Stimulated activated naive CD4-positive, alpha-beta T cell (primary cell): ENCODE measurements at regions not wholly inside any gene's neighbourhood (a gene's known extent, or its start where the extent isn't known, plus 50 kb on each side); places are given as distances from the start of the nearest gene placed in this dataset.
"Not testable (repeated sequence)": the region's sequence is repeated elsewhere in the genome, so short reads cannot be mapped to it uniquely, and the experiment has no call there.

Experiments used
- DNase-seq, 6 experiments: peaks; one replicate each; lab custom pipeline; 2025; lab: John Stamatoyannopoulos, UW

DNA sequence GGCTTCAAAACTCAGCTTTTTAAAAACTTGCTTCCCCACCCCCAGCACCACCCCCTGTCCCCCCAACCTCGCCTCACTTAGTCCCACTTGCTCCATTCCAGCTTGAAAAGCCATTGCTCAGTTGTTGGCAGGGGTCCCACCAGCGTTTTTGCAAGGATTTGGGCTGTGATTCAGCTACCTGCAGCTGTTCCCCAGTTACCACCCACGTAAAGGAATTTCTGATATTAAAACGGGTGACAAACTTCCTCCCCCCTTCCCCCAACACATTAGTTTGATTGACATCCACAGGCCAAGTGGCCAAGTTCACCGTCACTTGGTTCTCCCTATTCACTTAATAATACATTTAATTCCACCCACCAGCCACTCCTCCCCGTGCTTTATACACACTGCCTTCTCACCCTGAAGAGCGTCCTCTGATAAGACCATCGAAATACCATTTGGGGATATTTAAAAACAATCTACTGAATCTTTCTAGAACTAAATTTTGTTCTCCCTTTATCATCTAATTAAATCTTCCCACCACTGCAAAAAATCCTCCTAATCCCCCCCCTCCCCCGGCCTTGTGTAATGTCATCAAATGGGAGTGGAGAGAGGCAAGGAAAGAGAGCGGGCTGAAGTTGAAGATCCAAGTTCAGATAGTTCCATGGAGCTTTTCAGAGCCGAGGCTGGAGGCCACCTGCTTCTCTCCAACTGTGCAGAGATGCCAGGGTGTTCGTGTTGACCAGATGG lies 55.1 kb downstream of the SOX9 start:
- no peak for DNase-seq

DNA sequence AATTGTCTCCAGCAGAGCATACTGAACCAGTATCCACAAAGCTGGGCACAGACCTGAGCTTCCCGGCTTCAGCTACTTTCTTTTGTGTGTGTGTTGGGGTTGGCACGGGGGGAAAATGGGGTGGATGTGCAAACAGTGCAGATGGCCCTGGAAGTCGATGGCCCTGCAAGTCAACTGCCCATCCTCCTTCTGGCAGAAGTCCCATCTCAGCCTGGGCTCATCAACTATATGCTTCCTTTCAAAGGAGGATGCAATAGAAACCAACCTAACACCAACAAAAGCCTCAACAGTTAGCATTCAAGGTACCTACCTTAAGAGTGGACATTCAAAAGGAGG lies 55.7 kb downstream of the SOX9 start:
- no peak for DNase-seq

DNA sequence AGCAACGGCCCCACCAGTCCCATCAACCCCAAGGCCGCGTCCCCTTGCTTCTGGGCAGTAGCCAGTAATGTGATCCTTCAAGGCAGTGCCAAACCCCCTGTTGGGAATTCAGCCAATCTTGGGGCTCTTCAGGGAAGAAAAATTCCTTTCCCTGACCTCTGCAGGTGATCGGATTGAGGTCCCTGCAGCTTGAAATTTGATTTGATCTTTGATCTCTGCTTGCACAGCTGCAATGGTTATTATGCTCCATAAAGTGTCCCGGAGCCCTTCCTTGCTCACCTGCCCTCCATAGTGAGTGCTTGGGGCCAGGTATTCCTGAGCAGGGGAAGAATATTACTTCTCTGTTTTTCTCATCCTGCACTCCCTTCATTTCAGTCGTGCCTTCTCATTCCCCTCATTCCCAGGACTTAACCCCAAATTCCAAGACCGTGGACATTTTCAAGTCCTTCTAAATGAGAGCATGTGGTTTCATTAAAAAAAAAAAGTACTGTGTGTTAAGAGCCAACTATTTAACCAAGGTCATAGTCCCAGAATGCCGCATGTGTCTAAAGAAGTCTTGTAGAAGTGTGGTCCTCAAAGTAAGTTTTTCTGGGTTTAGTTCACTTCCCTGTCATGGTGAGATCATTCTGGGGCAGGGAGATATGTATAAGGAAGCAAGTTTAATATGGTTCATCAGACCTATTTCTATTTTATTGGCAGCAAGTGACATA lies 56.3 kb downstream of the SOX9 start:
- no peak for DNase-seq

DNA sequence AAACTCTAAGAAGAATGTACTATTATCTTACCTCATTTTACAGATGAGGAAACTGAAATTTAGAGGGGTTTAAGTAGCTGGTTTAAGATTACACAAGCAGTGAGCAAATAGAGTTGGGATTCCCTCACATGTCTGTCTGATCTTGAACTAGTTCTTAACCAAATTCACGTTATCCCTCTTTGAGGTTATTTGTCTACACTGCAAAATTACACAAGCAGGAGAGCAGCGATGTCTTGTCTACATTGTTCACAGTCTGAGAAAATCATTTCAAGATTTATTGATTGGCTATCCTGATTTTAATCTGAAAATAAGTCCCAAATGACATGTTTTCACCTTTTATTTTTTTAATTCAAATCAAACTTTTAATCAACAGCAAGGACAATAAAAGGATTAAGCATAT lies 56.9 kb downstream of the SOX9 start:
- no peak for DNase-seq

DNA sequence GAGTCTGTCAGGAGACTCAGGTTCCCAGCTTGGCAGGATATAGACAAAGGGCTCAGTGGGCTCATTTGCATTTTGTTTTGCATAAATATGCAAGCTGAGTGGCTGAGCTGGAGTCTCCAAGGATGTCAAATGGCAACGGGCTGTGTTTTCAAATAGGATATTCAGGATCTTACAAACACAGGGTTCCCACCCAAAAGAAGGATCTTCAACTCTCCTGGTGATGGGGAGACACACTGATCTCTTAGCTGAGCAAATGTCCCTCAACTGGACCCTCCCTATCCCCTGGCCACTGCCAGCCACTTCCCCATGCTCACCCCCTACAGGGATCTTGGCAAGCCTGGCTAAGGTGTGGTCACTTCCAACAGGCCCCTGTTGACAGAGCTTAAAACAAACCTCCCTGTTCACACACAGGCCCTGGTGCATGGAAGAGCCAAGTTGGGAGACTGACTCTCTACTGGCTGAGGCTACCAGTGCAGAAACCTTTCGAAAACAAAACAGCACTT lies 61.6 kb downstream of the SOX9 start:
- no peak for DNase-seq

DNA sequence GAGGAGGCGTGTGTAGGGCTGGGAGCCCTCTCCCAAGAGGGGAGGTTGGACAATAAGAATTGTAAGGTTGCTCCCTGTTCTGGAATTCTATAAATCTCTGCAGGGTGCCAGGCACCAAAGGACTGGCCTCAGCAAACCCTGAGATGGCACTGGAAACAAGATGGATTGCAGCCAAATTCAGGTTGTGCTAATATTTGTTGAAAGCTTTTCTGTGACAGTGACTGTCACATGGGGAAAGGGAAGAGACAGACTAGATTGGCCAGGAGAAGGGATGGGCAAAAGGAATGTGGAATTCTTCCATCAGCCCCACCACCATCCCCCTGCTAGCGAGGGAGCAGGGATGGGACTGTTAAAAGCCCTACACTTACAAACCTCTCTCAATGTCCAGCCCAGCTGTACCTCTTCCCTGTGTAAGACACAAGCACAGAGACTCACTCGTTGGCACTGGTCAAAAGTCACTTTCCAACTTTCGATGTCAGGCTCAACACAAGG lies 62.4 kb downstream of the SOX9 start:
- no peak for DNase-seq

DNA sequence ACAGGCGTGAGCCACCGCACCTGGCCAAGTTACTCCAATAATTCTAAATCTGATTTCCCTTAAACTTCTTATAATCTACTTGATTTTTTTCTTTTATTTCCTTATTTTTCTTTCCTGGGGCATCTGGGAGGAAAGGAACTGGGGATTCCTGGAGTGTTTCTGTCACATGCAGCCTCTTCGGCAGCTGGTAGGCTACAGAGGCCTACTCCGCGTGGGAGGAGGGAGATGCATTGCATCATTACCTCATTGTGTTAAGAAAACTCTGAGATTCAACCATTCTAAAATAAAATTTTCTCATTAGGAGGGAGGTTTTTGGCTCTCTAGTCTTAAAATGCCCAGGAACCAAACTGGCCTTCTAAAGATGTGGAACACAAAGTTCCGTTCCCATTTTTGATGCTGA lies 64.0 kb downstream of the SOX9 start:
- DNase-seq = no peak

DNA sequence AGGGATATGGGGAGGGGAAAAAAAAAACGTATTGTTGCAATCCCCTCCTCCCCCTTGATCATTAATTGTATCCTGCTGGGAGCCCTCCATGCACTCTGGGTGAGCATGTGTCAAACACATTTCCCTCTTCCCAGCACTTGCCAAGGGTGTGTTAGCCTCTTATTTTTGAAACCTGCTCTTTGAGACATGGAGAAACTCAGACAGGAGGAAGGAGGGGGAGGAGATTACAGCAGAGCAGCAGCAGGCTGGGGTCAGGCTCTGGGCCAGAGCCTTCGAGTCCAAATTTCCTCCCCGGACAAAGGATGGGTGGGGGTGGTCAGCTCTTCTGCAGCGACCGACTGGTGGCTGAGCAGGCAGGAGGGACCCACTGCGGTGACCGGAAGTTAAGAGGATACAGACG lies 64.7 kb downstream of the SOX9 start:
- no peak for DNase-seq

DNA sequence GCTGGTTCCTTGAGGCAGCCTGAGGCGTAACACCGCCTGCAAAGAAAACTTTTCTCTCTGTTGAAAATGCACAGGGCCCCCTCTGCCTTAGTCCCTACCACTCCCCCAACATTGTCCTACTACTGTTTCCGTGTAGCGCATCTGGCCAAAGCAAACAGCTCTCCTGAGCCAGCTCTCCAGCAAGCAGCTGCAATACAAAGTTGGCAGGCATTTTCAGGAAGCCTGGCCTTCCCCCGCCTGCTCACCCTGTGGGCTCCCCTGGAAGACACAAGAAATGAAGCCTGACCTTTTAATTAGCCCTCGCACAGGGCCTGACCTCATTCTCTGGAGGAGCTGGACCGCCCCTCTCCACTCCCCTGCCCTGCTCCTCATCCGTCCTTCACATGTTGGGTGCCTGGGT lies 66.7 kb downstream of the SOX9 start:
- no peak for DNase-seq

DNA sequence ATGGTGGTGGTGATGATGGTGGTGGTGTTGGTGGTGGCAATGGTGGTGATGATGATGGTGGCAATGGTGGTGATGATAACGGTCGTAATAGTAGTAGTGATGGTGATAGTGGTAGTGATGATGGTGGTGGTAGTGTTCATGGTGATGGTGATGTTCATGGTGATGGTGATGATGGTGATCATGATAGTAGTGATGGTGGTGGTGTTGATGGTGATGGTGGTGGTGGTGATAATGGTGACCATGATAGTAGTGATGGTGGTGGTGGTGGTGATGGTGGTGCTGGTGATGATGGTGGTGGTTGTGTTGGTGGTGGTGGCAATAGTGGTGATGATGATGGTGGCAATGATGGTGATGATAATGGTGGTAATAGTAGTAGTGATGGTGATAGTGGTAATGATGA lies 68.0 kb downstream of the SOX9 start:
- no peak for DNase-seq

DNA sequence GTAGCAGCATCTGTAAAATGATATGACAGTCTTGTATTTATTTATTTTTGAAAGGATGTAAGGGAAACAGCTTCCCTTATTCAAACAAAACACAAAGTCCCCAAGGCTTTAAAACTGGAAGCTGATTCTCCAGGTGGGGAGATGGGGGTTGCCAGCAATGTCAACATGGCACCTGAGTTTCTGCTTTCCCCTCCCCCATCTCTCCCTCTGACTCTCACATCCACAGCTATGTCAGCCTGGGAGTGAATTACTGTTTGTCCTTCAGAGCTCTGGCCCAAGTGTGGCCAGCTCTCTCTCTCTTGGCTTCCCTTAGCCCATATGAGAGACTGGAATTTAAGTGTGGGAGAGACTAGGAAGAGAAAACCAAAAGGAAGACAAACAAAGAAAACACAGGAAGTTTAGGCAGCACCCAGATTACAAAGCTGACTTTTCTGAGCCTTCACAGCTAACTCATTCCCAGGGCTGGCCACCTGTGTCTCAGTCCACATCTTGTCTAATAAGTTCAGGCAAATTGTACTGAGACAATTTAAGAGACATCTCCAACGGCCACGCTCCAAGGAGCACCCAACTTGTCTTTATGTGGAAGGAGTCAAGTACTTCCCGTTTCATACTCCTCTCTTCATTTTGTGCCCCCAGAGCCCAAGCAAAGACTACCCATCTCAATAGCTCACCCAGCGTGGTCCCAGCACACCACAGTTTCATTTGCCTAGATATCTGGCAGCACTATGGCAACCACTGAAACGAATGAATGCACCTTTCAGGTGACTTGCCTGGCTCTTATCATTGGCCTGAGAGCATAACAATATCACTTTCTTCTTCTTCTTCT lies 69.2 kb downstream of the SOX9 start:
- no peak for DNase-seq

DNA sequence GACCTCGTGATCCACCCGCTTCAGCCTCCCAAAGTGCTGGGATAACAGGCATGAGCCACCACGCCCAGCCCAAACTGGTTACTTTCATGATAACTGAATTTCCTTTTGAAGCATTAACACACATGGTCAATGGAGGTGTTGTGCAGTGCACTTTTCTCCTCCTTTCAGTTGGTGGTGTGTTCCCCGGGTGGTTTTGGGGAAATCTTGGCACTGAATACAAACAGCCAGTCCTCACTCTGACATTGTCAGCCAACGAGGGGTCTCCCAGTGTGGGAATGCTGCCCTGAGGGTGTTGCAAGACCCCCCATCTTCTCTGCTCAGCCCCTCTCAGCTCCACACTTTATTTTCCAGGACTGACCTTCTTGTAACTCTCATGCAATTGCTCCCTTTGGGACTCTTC lies 70.5 kb downstream of the SOX9 start:
- no peak for DNase-seq

DNA sequence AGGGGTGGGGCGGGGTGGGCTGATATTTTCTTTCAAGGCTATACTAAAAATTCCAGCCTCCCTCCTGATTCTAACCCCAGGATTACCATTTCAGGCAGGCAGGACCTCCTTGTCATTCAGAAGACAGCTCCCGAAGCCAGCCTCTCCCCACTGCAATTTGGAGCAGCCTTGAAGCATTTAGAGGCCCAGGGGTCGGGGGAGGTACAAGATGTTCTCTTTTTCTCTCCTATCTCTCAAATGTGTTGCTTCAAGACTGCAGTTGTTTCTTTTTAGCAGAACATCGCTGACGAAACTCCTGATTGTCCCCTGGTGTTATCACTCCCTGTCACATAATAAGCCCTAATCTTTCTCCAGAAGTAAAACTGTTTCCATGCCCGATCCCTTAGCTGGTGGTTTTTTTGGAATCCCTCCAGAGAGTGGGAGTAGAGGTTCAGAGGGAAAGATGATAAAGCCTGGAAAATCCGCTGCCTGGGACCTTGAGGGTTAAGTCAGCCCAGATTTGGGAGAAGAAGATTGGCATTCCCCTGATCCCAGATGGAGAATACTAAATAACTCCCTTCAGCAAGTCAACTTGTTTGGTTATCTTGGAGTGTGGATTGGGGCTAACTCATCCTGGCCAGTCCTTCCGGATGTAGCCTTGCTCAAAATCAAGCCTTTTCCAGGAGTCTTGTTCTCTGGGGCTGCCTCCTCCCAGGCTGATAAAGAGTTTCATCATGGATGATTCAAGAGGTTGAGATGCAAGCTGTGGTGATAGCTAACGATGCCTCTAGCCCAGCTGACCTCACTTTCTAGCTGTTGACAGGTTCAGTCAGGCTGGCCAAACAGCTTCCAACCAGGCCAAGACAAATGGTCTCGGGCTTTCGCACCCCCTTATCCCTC lies 71.3 kb downstream of the SOX9 start:
- DNase-seq = no peak

DNA sequence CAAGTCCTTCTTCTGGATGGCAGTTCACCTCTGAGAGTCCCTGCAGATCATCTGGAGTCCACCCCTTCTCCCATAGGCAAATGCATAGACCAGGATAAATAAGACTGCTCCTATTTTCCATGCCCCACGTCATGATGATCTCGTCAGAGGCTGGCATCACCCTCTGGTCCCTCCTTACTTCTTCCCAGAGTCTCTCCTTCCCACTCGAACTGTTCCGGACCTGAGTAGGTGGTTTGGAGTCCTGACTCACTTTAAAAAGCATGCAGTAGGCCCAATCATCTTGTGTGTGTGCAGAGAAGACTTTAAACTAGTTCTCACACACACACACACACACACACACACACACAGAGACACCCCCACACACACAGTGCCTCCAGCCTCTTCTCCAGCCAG lies 72.0 kb downstream of the SOX9 start:
- no peak for DNase-seq

DNA sequence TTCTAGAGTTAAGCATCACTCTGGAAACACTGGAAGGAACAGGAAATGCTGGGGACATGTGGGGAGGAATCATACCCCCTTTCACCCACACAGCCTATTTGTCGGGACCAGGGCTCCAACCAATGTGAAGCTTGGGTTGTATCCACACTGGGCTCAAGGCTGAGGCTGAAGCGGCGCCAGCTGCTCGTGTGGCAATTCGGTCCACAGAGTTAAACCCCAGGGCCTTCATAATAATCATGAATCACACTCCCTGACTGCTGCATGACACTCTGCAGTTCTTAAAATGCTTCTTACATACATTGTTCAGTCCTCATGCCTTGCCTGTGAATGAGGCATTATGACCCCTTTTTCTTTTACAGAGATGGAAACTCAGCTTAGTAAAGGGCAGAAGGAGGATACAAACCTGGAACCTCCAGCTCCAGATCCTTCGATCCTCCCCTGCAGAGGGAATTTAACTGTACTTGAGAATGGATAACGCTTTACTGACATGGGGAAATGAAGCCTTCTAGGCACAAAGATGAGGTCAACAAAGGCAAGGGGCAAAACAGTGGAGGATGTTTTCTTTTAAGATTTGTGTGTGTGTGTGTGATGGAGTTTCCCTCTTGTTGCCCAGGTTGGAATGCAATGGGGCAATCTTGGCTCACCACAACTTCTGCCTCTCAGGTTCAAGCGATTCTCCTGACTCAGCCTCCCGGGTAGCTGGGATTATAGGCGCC lies 72.7 kb downstream of the SOX9 start:
- DNase-seq = no peak

DNA sequence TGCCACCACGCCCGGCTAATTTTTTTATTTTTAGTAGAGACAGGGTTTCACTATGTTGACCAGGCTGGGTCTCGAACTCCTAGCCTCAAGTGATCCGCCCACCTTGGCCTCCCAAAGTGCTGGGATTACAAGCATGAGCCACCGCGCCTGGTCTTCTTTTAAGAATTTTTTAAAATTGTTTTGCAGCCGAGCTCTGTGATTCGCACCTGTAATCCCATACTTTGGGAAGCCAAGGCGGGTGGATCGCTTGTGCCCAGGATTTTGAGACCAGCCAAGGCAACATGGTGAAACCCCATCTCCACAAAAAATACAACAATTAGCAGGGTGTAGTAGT lies 73.3 kb downstream of the SOX9 start:
- DNase-seq = not testable (repeated sequence)

DNA sequence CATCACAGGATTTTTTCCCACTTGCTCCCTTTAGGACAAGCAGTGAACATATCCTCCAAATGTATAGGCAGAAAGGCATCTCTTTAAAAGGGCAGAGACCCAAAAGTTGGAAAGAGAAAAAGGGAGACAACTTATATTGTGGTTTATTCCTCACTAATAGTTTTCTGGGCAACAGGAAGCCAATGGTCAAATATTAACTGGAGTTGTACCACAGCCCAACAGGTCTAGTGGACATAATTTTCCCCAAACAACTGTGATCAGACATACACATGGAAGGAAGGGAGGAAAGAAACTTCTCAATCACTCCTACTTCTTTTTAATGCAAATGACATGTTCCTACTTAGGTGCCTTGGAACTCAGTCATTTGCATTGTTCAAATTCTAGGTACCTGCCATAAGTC lies 78.4 kb downstream of the SOX9 start:
- no peak for DNase-seq

DNA sequence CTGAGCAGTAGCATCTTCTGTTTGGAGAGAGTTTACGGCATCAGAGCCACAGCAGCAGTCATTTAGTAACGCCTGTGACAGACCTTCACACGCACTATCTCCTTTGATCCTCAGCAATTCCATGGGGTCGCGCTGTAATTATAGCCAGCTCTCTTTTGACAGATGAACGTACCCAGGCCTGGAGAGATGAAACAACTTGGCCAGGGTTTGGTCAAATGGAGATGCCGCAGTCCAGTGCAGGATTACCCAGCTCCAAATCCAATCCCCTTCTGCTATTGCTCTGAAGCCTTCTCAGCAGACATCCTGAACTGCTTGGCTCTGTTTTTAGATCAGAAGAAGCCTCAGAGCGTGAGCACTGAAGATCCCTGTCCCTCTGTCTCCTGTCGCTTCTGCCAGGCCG lies 83.9 kb downstream of the SOX9 start:
- DNase-seq = no peak

DNA sequence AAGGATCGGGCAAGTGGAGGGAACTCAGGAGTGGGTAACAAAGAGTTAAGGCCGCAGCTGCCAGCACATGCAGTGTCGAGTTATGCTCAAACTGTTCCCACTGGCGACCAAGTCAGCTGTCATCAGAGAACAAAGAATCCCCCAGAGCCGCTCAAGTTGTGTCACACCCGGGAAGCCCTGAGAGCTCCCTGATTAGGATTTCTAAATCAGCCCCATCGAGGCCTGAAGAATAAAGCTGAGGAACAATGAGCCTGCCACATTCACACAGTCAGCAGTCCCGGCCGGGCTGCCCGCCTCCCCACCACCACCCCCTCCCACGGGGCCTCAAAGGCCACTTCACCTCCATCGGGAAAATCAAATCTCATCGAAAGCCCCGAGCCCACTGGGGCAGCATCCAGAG lies 84.5 kb downstream of the SOX9 start:
- DNase-seq = no peak

DNA sequence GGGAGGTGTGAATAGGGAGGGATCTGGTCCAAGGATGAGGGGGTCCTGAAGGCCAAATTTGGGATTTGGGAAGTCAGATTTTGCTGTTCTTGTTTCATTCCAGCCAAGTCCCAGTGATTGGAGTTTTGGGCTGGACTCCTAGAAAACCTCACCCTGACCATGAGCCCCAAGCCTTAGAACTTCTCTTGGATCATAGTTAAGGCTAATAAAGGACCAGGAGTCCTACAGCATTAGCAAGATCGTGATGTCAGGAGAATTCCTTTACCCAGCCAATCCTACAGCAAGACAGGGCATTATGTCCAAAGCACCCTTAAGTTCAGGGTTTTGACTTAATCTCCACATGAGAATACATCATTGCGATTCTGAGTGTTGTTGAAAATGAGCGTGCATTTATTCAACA lies 85.0 kb downstream of the SOX9 start:
- no peak for DNase-seq

DNA sequence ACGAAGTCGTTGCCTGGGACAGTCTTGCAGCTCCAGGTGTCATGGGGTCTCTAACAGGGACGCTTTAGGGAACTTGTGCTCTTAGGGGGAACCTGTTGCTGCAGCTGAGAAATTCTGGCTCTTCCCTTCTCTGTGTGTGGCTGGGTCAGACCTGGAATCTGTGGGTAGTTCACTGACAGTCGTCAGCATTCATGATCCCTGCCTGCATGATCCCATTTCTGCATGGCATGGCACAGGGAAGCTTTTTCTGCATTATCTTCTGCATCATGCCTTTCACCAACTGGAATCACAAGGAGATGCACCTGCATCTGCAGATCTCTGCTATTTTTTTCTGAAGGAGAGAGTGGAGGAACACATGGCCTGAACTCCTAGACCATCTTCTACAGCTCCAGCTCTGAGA lies 85.6 kb downstream of the SOX9 start:
- no peak for DNase-seq
